ENCODE measurements at regions not wholly inside any gene's neighbourhood (a gene's known extent, or its start where the extent isn't known, plus 50 kb on each side); places are given as distances from the start of the nearest gene placed in this dataset.
"Not testable (repeated sequence)": the region's sequence is repeated elsewhere in the genome, so short reads cannot be mapped to it uniquely, and the experiment has no call there.

DNA sequence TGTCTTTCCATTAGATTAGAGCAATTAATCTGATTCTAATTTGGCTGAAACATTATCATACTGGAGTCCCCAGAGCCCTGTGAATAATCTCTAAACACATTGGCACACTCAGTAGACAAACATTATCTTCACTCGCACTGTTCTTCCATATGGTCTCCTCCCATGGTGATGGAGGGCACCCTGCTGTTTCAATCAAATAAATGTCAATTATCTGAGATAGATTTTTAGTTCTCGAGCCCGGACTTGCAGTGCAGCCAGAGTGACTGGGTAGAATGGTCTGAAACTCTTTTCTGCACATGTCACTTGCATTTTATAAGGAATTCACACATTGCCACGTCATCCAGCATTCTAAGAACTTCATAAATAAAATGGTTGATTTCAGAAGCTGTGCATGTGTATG, 90.6 kb upstream of the MAP3K7 start:
- no peak for DNase-seq (ENCODE audit: low read depth in 3 of 3)

DNA sequence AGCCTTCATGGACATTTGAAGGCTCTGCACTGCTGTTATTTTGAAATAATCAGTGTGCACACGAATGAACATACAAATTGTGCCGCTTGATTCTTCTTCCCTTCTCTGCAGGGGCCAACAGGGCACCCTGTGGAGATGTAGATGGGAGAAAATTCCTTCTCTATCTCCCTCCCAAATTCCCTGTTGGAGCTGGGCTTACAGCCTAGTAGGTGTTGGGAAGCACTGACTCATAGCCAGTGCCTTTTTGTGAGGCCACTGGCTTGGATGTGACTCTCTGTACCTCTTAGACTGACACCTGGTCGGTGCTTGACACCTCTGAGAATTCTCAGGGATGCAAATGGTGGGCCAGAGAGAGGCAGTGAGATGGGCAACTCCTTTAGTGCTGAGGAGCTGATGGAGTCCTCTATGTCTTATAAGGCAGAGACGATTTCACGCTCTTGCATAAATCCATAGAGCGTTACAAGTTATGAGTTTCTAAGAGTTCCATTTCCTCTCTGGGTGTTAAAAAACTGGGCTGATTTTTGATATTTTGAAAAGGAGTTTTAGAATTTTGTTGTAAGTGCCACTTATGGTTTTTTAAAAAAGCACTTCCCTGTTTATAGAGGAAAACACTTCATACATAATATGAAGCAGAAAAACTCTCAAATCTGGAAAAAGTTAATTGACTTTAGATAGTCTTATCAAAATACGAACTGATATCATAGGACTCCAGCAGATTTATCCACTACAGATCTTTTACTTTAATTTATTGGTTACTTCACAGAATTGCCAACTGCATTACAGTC, 89.8 kb upstream of the MAP3K7 start:
- no peak for DNase-seq (ENCODE audit: low read depth in 3 of 3)

DNA sequence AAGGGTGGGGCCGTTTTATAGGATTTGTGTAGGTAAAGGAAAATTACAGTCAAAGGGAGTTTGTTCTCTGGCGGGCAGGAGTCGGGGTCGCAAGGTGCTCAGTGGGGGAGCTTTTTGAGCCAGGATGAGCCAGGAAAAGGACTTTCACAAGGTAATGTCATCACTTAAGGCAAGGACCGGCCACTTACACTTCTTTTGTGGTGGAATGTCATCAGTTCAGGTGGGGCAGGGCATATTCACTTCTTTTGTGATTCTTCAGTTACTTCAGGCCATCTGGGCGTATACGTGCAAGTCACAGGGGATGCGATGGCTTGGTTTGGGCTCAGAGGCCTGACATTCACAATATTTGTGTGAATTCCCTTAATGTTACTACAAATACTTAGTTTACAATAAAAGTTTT, 88.2 kb upstream of the MAP3K7 start:
- DNase-seq (ENCODE audit: low read depth in 3 of 3) = not testable (repeated sequence)

DNA sequence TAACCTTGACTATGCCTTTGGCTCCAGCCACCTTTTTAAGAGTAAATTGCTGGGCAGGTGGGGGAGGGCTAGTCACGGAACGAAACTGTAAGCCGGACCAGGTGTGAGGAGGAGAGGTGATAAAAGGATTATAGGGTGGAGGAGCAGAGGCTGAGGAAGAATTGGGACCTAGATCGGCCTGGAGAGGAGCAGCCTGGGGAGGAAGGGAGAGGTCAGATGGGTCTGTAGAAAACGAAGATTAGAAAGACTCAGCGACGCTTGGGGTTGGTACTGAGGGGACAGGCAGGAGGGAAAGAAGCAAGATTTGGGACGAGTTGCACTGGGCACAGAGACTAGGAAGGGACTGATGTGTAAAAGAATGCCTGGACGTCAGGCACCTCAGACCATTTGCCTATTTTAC, 87.2 kb upstream of the MAP3K7 start:
- DNase-seq (ENCODE audit: low read depth in 3 of 3) = not testable (repeated sequence)

DNA sequence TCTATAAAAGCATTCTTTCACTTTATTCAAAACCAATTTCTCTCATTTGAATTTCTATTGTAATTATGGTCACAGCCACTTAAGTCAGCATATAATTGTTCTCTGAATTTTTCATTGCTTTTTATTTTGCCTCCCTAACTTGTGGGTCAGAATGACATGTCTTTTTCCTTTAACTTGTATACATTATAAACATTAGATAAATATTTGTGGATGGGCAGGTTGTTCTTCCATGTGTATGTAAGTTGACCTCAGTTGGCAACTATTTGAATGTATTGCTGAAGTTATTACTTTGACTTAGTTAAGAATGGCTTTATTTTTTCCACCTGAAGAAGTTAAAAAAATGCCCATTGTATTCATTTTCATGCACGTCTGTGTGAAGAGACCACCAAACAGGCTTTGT, 83.0 kb upstream of the MAP3K7 start:
- DNase-seq (ENCODE audit: low read depth in 3 of 3) = no peak

DNA sequence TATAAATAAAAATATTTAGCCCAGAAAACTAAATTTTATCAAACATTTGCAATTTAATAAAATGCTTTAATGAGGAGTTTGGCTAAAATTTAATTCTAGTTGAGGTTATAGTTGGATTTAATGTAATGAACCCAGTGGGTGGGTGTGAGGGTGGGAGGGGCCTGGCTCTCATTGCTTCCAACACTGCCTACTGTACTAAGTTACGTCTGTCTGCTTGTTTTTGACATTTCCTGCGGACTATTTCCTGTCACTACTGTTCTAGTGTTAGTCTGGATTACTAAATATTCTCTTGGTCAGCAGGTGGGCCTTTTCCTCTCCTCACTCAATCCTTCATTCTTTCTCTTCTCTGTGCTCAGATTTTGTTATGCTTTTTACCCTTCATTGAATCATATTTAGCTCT, 82.5 kb upstream of the MAP3K7 start:
- no peak for DNase-seq (ENCODE audit: low read depth in 3 of 3)

DNA sequence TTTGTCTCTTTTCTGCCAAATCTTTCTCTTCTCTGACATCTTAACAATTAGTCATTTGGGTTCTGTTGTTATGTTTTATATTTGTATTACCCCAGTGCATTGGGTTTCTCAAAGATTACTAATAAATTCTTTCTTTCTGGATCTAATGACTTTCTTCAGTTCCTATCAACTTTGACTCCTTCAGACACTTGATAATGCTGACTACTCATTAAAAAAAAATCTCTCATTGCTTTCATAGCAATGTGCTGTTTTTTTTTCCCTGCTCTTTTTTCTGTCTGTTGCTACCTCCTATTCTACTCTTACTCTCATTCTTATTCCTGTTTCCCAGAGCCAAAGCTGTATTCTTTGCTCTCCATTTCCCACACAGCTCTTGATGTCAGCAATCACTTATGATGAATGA, 81.3 kb upstream of the MAP3K7 start:
- DNase-seq (ENCODE audit: low read depth in 3 of 3) = no peak

DNA sequence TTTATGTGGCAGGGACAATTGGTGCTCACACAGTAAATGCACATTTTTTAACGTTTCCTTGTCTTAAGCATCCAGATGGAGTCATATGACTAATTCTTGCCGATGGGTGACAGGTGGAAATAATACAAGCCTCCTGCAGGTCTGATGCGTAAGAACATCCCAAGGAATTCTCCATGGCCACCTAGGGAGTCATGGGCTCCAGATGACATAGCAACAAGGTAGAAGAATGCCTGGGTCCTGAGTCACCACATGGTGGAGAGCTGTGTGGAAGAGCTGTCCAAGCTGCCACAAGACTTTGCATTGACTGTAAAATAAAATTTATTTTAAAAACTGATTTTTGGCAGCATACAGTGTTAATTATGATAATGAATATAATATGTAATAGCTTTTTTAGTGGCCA, 77.0 kb upstream of the MAP3K7 start:
- no peak for DNase-seq (ENCODE audit: low read depth in 3 of 3)

DNA sequence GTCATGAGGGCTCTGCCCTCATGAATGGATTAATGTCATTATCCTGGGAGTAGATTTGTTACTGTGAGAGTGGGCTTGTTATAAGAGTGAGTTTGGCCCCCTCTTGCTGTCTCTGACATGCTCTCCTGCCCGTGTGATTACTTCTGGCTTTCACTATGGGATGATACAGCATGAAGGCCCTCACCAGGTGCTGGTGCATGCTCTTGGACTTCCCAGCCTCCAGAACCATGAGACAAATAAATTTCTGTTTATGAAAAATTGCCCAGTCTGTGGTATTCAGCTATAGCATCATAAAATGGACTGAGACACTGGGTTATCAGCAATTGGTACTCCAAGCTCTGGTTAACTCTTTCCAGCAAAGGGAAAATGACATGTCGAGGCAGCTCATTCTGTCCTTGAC, 76.2 kb upstream of the MAP3K7 start:
- DNase-seq (ENCODE audit: low read depth in 3 of 3) = no peak

DNA sequence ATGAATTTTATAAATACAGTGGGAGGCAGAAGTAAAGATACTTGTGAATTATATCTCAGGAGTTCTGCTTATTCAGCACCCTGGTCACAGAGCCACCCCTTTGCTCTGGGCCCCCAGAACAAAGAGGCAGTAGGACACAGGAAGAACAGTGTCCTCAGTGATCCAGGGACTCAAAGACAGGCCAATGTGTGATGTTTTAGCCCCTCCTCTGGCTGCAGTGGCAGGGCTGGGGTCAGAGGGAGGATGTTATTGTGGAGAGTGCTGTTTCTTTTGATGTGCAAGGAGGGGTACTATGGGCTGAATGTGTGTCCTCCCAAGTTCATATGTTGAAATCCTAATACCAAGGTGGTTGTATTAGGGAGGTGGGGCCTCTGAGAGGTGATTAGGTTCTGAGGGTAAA, 74.1 kb upstream of the MAP3K7 start:
- no peak for DNase-seq (ENCODE audit: low read depth in 3 of 3)

DNA sequence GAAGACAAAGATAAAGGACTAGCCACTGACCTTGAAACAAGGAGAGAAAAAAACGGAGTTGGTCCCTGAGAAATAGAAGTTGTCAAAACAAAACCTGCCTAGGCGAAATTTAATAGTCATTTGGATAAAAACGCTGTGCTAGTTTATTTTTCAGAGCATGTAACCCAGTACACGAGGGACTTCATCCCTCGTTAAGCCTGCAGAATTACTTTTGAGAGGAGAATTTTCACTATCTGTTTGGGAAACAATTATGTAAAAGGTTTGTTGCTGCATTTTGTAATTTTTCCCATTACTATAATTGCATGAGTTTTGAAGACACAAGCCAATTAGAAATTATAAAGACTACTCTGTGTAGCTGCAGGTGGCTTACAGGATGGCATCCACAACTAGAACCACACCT, 71.6 kb upstream of the MAP3K7 start:
- no peak for DNase-seq (ENCODE audit: low read depth in 3 of 3)

DNA sequence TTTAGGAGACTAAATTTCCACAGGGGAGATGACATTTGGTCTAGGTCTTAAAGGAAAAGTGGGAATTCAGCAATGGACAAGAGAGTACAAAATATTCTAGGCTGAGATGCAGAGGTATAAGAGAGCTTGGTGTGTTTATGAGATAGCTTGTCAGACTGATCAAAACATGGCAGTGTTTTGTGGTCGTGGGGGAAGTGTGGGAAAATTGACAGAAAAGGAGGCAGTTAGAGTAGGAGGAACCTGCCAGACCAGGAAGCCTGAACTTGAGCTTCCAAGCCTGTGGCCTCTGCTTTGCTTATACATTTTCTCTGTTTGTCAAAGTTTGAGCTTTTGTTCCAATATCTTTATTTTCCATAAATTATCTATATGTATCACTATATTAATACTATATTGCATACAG, 69.5 kb upstream of the MAP3K7 start:
- DNase-seq (ENCODE audit: low read depth in 3 of 3) = no peak

DNA sequence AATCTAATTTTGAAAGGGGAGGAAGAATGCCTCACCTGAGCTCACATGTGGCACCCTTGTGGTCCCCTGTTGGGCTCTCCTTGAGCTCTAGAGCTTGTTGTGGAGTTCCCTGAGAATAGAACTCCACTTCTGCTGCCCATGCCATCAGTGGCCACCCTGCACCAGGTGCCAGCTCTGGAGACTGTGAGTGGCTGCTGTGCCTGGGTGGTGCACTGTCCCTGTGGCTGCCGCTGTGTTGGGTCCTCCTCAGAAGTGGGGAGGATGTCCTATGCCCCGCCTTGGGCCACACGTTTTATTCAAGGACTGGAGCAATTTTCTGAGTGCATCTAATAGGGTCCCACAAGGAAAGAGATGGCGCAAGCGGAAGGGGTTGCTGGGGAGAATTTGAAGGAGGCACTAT, 67.9 kb upstream of the MAP3K7 start:
- no peak for DNase-seq (ENCODE audit: low read depth in 3 of 3)

DNA sequence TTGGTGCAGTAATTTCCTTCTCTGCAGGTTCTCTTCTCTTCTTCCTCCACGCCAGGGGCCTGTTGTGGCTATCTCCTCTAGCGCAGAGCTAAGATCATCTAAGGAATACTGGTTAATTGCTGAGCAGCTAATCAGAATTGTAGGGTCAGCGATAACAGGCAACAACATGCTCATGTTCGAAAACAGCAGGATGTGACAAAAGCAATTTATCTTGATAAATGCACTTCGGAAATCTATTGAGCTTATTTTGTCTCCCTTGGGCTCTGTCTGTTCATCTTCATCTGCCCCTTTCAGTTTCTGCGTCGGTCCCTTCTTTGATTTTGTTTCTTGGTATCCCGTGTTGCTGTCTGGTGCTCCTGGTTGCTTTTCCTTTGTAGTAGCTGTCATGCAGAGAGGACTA, 67.3 kb upstream of the MAP3K7 start:
- DNase-seq (ENCODE audit: low read depth in 3 of 3) = no peak

DNA sequence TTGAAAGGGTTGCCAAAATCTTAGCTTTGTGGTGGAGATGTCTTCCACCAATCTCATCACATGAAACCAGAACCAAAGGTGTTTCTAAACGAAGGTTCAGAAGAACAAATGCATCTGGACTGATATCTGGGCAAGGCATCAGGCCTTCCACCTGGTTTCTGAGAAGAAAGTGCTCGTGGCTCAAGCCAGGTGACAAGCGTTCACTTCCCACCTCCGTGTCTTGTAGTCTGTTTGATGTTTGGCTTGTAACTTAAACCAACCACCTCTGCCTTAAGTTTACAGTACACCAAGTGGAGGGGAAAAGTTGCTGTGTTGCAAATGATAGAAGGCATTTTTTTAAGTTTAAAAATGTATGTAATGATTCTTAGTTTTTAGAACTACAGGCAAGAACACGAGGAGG, 66.9 kb upstream of the MAP3K7 start:
- DNase-seq (ENCODE audit: low read depth in 3 of 3) = no peak

DNA sequence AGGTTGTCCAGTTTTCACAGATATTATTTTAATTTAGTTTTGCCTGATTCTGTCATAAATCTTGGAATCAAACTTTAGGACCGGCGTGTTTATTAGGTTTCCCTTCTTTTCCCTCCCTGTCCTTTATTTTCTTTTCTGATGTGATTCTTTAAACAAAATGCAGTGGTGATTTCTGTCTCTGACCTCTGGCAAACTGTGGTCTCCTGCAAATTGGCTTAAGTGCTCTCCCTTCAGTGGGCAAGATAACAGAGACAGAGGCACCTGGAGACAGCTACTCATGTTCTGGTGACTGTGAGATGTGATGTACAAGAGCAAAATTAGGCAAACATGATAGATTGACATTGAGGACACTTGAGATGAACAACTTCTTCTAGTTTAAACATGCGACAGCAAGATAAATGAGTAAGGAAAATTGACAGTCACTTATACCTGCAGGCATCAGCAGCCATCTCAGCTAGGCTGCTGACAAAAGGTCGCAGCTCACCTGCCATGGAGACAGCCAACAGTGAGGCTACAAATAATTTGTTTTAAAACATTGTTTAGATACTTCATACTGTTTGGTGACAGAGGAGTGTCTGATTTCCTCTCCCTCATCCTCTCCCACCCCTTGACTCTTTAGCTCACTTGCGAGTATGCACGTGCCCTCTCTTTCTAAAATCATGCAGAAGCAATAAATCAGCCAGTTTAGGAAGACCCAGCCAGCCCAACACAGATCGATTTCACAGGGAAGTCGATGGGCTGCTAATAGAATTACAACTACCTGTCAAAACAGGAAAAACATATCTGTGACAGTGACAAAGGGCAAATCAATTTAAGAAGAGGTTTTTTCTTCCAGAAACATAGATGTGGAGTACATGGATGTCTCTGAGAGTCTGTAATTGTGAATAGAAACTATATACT, 63.4 kb upstream of the MAP3K7 start:
- no peak for DNase-seq (ENCODE audit: low read depth in 3 of 3)

DNA sequence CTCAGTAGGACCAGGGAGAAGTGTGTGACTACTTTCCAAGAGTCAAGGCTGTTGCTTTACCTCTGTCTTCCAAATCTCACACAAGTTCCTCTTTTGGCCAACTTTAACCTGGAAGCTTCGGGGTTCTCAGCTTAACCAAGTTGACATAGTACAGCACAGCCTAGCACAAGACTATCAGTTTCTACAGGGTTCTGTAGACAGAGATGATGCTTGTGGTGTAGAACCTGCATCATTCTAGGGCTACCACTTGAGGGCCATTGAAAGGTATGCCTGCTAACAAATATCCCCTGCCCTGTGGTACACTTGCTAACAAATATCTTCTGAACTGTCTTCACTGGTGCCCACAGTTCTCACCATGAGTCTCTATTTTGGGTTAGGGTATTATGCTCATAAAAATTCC, 62.0 kb upstream of the MAP3K7 start:
- DNase-seq (ENCODE audit: low read depth in 3 of 3) = no peak

DNA sequence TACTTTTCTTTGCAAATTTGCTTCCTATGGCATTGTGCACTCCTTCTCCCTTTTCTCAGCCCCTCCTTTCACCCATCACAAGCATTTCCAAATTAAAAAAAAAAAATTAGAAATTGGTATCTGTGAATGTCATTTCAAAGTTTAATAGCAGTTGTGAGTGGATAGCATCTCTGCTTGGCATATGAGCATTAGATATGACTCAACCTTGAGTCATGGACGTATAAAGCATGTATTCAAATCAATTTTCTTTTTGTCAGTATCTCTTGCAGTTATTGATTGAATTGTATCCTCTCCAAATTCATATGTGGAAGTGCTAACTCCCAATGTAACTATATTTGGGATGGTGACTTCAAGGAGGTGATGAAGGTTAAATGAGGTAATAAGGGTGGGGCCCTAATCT, 60.1 kb upstream of the MAP3K7 start:
- no peak for DNase-seq (ENCODE audit: low read depth in 3 of 3)

DNA sequence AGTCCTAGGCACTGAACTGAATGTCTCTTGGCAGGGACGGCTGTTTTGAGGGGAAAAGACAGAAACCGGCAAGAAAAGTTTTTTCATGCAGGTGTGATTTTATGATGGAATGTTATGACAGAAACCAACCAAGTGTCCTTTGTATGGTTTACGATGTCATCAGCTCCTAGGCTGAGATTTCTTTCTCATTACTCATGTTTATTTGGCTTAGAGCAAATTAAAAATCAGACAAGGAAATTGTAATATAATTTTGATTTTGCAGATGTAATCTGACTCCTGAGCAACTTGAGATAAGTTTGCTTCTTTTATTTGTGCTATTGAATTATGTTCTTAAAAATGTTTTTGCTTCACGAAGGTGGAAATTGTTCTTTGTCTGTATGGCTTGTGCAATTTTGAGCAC, 58.8 kb upstream of the MAP3K7 start:
- DNase-seq (ENCODE audit: low read depth in 3 of 3) = no peak

DNA sequence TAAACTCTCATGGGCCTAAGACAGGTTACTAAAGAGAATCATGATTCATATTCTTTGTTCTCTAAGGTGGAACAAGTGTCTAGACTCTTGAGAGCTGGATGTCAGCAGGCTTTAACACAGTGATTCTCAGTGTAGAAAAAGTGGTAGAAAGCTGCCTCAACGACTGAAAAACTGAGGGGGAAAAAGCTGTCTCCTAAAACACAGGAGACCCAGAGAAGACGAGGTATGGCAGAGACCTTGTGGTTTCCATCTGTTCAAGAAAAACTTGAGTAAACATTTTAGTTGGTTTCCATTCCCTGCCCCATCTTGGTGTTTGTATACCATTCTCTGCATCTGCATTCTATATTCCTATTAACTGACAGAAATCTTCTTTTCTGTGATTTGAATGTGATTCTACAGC, 57.6 kb upstream of the MAP3K7 start:
- no peak for DNase-seq (ENCODE audit: low read depth in 3 of 3)

DNA sequence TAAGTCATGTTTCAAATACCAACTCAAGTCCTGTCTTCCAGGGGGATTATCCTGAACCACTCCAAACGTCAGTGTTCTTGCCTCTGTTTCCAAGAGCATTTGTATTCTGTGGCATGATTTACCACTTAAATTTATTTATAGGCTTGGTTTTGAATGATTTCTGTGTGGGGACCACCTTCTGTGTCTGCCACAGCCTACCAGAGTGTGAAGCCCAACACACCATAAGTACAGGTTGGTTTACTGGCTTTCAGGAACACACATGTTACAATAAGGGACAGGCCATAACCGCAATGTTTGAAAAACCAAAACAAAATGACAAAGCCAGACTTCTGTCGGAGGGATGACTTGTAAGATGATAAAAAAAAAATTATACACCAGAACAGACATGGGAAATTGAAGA, 56.5 kb upstream of the MAP3K7 start:
- DNase-seq (ENCODE audit: low read depth in 3 of 3) = no peak

DNA sequence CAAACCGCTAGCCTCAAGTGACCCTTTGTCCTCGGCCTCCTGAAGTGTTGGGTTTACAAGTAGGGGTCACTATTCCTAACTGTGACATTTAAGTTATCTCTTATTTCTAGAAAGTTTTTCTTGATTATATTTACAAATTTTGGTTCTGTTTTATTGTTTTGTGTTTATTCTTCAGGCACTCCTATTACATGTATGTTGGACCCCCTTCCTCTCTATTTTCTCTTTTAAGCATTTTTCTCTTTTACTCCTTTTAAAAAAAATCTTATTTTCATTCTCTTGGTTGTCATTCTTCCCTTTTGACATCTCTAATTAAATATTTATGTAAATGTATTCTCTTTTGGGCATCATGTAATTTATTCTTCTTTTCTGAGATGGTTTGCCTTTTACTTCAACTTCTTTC, 50.4 kb upstream of the MAP3K7 start:
- no peak for DNase-seq (ENCODE audit: low read depth in 3 of 3)
